Endothelial cell of hepatic sinusoid (primary cell): ENCODE measurements at regions not wholly inside any gene's neighbourhood (a gene's known extent, or its start where the extent isn't known, plus 50 kb on each side); places are given as distances from the start of the nearest gene placed in this dataset.
"Not testable (repeated sequence)": the region's sequence is repeated elsewhere in the genome, so short reads cannot be mapped to it uniquely, and the experiment has no call there.

ENCODE experiments used
- in situ Hi-C: cut with HindIII; loops from 2 replicates; pipeline ENCODE4 v1.10.0; 2017; ENCODE audit warnings: low sequenced_read_pairs

GRCh38 chr2:198654646-198655045 lies 803.1 kb downstream of the SATB2 start:
- in situ Hi-C loops = loop anchor here (5.0 kb wide), 1 partner anchor 833 kb away; no protein-coding TSS in a partner anchor

GRCh38 chr2:198653311-198653710 lies 804.4 kb downstream of the SATB2 start:
- in situ Hi-C loops = no loop called here

GRCh38 chr2:198652461-198652860 lies 805.3 kb downstream of the SATB2 start:
- in situ Hi-C loops = no loop called here

- in situ Hi-C loops = no loop called here
Measured at GRCh38 chr2:198645816-198646215, 811.9 kb downstream of the SATB2 start.

GRCh38 chr2:198641161-198641560 lies 816.6 kb downstream of the SATB2 start:
- in situ Hi-C loops = loop anchor here (5.0 kb wide), 2 partner anchors 66 to 69 kb away; no protein-coding TSS in a partner anchor

- in situ Hi-C loops = loop anchor here (5.0 kb wide), 2 partner anchors 67 to 68 kb away; no protein-coding TSS in a partner anchor
Measured at GRCh38 chr2:198640463-198640862, 817.3 kb downstream of the SATB2 start.

GRCh38 chr2:198639580-198639979 lies 818.2 kb downstream of the SATB2 start:
- in situ Hi-C loops = no loop called here

GRCh38 chr2:198638577-198638976 lies 819.2 kb downstream of the SATB2 start:
- in situ Hi-C loops = no loop called here

GRCh38 chr2:198630384-198630783 lies 826.0 kb downstream of the PLCL1 start:
- in situ Hi-C loops = no loop called here

GRCh38 chr2:198628596-198628995 lies 824.2 kb downstream of the PLCL1 start:
- in situ Hi-C loops = no loop called here

GRCh38 chr2:198622986-198623730 lies 818.8 kb downstream of the PLCL1 start:
- in situ Hi-C loops = no loop called here

- in situ Hi-C loops = no loop called here
Measured at GRCh38 chr2:198615972-198616371, 811.6 kb downstream of the PLCL1 start.

- in situ Hi-C loops = no loop called here
Measured at GRCh38 chr2:198611201-198611600, 806.8 kb downstream of the PLCL1 start.

- in situ Hi-C loops = no loop called here
Measured at GRCh38 chr2:198604599-198604998, 800.2 kb downstream of the PLCL1 start.

- in situ Hi-C loops = not testable (repeated sequence)
Measured at GRCh38 chr2:198602986-198603385, 798.6 kb downstream of the PLCL1 start.

- in situ Hi-C loops = no loop called here
Measured at GRCh38 chr2:198597648-198598047, 793.3 kb downstream of the PLCL1 start.

- in situ Hi-C loops = no loop called here
Measured at GRCh38 chr2:198596985-198597384, 792.6 kb downstream of the PLCL1 start.

GRCh38 chr2:198595721-198596120 lies 791.3 kb downstream of the PLCL1 start:
- in situ Hi-C loops = no loop called here

- in situ Hi-C loops = no loop called here
Measured at GRCh38 chr2:198591586-198591985, 787.2 kb downstream of the PLCL1 start.

GRCh38 chr2:198587741-198588140 lies 783.3 kb downstream of the PLCL1 start:
- in situ Hi-C loops = no loop called here

- in situ Hi-C loops = no loop called here
Measured at GRCh38 chr2:198587240-198587639, 782.8 kb downstream of the PLCL1 start.

GRCh38 chr2:198571393-198571792 lies 767.0 kb downstream of the PLCL1 start:
- in situ Hi-C loops = loop anchor here (5.0 kb wide), 1 partner anchor 71 kb away; no protein-coding TSS in a partner anchor

- in situ Hi-C loops = no loop called here
Measured at GRCh38 chr2:198558176-198558575, 753.8 kb downstream of the PLCL1 start.
